KOPT-K1 (cell line): ENCODE measurements at regions not wholly inside any gene's neighbourhood (a gene's known extent, or its start where the extent isn't known, plus 50 kb on each side); places are given as distances from the start of the nearest gene placed in this dataset.

Experiments
- H3K27ac ChIP-seq: fragments of 200-600 bp; sonication (generic); 2 replicates; pipeline ENCODE4 v1.5.1; 2016; ENCODE audit warnings: antibody characterized with exemption, mild to moderate bottlenecking, low read depth, low read length; ENCODE audit not compliant: poor library complexity, severe bottlenecking
- H3K36me3 ChIP-seq: fragments of 200-600 bp; sonication (generic); 2 replicates; pipeline ENCODE4 v1.5.1; 2017; ENCODE audit warnings: antibody characterized with exemption, mild to moderate bottlenecking, low read length, moderate library complexity; ENCODE audit not compliant: insufficient read depth
- H3K9me3 ChIP-seq: fragments of 200-600 bp; sonication (generic); 2 replicates; pipeline ENCODE4 v1.5.1; 2017; ENCODE audit warnings: antibody characterized with exemption, low read length, mild to moderate bottlenecking; ENCODE audit not compliant: insufficient read depth, poor library complexity, severe bottlenecking

GRCh38 chr2:3071685-3072263, 305.8 kb downstream of the EIPR1 start:
- Histone ChIP-seq H3K9me3 (no peaks in the 10 kb centered on the region), H3K27ac (no peak overlapping the region), H3K36me3 (no peaks in the 10 kb centered on the region)

DNA sequence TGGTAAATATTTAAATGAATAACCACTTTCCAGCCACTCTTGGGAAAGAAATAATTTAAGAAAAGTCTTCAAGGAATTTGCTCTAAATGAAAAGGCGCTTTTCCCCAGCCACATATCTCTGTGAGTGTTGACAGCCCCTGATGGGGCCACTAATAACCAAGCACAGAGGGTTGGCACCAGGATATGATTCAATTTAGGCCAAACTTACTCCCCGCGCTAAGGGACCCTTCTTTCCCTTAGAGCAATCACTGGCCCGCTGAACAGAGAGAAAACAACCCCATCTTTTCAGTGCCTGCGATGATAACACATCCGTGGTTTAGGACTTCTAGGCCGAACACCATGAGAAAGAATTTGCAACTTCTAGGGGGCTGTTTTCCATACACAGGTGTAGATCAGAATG, 310.8 kb downstream of the EIPR1 start:
- no peaks in the 10 kb centered on the region for H3K9me3 ChIP-seq
- H3K27ac ChIP-seq, result no peak overlapping the region
- H3K36me3 ChIP-seq, result no peaks in the 10 kb centered on the region

- Histone ChIP-seq H3K9me3 (no peaks in the 10 kb centered on the region), H3K27ac (no peak overlapping the region)
These were observed 311.7 kb downstream of the EIPR1 start for GRCh38 chr2:3065928-3066327.

GRCh38 chr2:3062476-3063260, 314.9 kb downstream of the EIPR1 start:
- Histone ChIP-seq H3K27ac (no peak overlapping the region), H3K36me3 (no peaks in the 10 kb centered on the region), H3K9me3 (no peaks in the 10 kb centered on the region)

More at GRCh38 chr2:3065928-3066327, 311.7 kb downstream of the EIPR1 start:
- H3K36me3 ChIP-seq, result no peaks in the 10 kb centered on the region

DNA sequence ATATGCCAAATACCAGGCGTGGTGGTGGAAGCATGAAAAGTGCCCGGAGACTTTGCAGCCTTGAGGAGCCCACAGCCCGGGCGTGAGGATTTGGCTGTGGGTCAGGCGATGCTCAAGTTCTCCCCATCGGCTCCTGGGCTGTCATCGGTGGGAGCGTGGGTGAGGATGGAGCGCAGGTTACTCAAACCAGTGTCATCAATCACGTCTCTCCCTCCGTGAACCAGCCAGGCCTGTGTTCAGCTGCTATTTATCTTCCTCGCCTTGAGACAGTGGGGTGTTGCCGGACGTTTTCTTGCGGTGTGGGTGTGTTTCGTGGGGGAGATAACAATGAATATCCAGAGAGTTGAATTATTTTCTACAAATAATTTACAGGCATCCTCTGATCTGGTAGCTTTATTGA, 317.6 kb downstream of the EIPR1 start:
- H3K9me3 ChIP-seq, result no peaks in the 10 kb centered on the region
- no peaks in the 10 kb centered on the region for H3K36me3 ChIP-seq
- H3K27ac ChIP-seq, result no peak overlapping the region

GRCh38 chr2:3059141-3059925, 318.3 kb downstream of the EIPR1 start:
- H3K27ac ChIP-seq, result no peak overlapping the region
- H3K9me3 ChIP-seq, result no peaks in the 10 kb centered on the region
- no peaks in the 10 kb centered on the region for H3K36me3 ChIP-seq

DNA sequence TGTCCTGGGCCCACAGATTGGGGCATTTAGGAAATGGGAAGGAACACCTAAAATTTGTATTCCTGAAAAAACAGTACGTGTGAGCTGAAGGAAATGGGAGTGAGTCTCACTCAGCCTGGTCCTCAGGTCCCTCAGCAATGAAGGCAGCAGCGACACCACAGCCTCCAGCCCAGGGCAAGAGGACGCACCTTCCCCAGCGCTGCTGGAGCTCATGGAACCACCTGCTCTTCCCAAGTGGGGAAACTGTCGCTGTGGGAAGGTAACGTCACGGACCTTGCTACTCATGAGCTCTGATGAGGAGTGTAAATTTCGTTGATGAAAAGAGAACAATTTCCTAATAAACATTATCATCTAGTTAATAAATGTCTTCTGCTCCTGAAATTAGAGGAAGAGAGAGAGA, 323.6 kb downstream of the EIPR1 start:
- H3K27ac ChIP-seq, result no peak overlapping the region
- H3K36me3 ChIP-seq, result no peaks in the 10 kb centered on the region
- no peaks in the 10 kb centered on the region for H3K9me3 ChIP-seq

DNA sequence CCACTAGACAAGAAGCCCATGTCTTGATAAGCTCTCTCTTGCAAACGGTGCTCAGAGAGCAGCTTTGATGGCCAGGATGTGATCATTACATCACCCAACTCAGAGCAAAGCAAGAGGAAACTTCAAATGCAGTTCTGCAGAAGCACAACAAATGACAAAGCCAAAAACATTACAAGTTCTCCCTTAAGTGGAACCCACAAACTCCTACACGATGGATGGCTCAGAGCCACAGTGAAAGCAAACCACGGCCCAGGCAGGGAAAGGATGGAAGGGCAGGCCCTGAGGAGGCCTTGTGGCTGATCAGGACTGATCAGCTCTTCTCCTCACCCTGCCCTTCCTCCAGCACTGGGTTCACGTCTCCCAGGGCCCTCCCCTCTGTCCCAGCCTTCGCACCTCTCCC, 326.4 kb downstream of the EIPR1 start:
- Histone ChIP-seq H3K36me3 (no peaks in the 10 kb centered on the region), H3K27ac (no peak overlapping the region), H3K9me3 (no peaks in the 10 kb centered on the region)

DNA sequence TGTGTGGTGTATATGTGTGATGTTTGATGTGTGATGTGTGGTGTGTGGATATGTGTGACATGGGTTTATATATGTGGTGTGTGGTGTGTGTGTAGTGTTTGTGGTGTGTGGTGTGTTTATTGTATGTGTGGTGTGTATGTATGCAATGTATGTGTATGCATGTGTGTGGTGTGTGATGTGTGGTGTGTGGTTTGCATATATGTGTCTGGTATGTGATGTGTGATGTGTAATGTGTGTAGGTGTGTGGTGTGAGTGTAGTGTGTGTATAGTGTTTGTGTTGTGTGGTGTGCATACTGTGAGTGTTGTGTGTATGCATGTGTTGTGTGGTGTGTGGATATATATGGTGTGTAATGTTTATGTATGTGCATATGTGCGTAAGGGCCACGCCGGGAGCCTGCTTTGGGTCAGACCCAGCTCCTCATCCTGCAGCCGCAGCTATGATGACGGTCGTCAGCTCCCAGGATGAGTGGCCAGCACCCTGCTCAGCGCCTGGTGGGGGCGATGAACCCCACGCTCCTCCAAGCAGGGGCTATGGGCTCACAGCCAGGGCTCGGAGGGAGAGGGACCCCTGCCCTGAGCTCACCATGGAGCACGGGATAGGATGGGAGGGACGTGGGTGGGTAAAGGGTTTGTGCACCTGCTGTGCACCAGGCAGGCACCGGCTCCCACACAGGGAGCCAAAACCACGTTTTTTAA, 331.3 kb downstream of the EIPR1 start:
- Histone ChIP-seq H3K36me3 (no peaks in the 10 kb centered on the region), H3K9me3 (no peaks in the 10 kb centered on the region), H3K27ac (no peak overlapping the region)

GRCh38 chr2:3045318-3045921, 332.2 kb downstream of the EIPR1 start:
- Histone ChIP-seq H3K27ac (no peak overlapping the region), H3K36me3 (no peaks in the 10 kb centered on the region), H3K9me3 (no peaks in the 10 kb centered on the region)

GRCh38 chr2:3044587-3045317, 332.9 kb downstream of the EIPR1 start:
- Histone ChIP-seq H3K9me3 (no peaks in the 10 kb centered on the region), H3K36me3 (no peaks in the 10 kb centered on the region), H3K27ac (no peak overlapping the region)

DNA sequence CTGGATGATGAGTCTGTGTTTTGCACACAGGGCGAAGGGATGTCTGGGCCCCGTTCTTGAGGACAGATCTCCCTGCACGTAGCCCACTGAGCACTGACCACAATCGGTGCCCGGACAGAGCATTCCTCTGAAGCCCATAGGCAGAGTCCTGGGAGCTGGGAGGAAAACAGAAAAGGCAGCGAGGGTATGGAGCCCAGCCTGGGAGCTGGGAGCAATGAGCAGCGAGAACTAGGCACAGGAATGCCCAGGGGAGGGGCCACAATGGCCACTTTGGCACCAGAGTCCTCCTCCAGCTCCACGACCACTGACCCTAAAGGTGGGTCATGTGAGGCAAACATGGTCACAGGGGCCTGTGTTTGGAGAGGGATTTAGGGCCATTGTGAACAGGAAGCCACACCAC, 333.9 kb downstream of the EIPR1 start:
- Histone ChIP-seq H3K9me3 (no peaks in the 10 kb centered on the region), H3K27ac (no peak overlapping the region)

DNA sequence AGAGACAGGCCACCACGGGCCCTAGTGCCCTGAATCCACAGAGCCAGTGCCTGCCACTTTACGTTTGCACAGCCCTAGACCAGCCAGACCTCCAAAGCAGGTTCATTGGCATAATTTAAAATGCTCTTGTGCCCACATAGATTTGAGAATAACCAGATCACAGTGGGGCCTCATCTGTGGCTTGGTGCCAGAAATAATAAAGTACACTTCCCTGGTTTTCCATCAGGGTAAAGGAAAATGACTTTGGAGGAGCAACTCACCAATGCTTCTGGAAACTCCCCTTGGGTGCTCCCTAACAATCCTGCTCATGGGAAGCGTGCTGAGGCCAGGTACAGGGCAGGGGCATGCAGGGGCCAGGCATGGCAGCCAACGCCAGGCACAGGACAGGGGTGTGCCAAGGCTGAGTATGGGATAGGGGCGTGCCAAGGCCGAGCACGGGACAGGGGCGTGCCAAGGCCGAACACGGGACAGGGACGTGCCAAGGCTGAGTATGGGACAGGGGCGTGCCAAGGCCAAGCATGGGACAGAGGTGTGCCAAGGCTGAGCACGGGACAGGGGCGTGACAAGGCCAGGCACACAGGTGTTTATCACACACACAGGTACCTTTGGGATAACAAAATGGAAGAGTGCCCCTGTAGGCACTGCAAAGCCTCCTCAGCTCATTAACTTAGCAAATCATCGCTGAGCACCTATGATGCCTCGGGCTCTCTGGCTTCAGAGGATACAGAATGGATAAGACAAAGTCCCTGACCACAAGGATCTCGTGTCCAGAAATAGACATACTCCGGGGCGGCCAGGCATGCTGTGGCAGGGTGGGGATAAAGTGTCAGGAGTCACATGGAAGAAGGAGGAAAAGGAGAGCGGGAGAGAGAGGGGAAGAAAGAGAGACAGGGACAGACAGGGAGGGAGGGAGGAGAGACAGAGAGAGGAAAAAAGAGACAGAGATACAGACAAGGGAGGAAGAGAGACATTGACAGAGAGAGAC, 334.7 kb downstream of the EIPR1 start:
- Histone ChIP-seq H3K27ac (no peak overlapping the region), H3K9me3 (no peaks in the 10 kb centered on the region), H3K36me3 (no peaks in the 10 kb centered on the region)

More for the DNA sequence above, 333.9 kb downstream of the EIPR1 start:
- no peaks in the 10 kb centered on the region for H3K36me3 ChIP-seq
